ENCODE measurements at regions not wholly inside any gene's neighbourhood (a gene's known extent, or its start where the extent isn't known, plus 50 kb on each side); places are given as distances from the start of the nearest gene placed in this dataset.

DNA sequence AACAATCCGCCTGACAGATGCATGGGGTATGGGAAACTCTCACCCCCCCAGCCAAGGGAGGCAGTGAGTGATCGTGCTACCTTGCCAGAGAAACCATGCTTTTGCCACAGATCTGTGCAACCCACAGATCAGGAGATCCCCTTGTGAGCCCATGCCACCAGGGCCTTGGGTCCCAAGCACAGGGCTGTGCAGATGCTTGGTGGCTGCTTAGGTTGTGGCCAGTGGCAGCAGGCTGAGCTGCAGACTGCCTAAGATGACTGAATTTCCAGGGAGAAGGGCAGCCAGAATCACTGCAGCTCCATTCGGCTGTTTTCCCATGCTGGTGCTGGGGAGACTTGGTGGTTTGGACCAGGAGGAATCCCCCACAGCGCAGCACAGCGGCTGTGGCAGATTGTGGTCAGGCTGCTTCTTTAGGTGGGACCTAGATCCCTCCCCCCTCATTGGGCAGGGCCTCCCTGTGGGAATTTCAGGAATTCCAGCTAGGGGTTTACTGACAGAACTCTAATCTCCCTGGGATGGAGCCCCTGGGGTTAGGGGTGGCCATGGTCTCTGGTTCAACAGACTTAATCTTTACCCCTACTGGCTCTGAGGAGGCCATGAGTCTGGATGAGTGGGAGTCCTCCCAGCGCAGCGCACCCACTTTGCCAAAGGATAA lies 264.6 kb upstream of the DAAM1 start:
- H3K4me3 ChIP-seq, result no peak overlapping the region
- H3K4me1 ChIP-seq, result no peaks in the 10 kb centered on the region
- intact Hi-C loops (cut with DNase I), result no loop called here
- H3K36me3 ChIP-seq, result no peaks in the 10 kb centered on the region
- TF ChIP-seq, protein P1, sequence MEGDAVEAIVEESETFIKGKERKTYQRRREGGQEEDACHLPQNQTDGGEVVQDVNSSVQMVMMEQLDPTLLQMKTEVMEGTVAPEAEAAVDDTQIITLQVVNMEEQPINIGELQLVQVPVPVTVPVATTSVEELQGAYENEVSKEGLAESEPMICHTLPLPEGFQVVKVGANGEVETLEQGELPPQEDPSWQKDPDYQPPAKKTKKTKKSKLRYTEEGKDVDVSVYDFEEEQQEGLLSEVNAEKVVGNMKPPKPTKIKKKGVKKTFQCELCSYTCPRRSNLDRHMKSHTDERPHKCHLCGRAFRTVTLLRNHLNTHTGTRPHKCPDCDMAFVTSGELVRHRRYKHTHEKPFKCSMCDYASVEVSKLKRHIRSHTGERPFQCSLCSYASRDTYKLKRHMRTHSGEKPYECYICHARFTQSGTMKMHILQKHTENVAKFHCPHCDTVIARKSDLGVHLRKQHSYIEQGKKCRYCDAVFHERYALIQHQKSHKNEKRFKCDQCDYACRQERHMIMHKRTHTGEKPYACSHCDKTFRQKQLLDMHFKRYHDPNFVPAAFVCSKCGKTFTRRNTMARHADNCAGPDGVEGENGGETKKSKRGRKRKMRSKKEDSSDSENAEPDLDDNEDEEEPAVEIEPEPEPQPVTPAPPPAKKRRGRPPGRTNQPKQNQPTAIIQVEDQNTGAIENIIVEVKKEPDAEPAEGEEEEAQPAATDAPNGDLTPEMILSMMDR (IDR thresholded peaks at IDR 0.05), result no peak
- no peak for DNase-seq (ENCODE audit: low spot score in 2 of 2)
- H3K9me3 ChIP-seq, result peaks cover 0 to 3% of the 10 kb centered on the region in 2 donors
- no peak overlapping the region for H3K27ac ChIP-seq
- H3K27me3 ChIP-seq, result no peaks in the 10 kb centered on the region

DNA sequence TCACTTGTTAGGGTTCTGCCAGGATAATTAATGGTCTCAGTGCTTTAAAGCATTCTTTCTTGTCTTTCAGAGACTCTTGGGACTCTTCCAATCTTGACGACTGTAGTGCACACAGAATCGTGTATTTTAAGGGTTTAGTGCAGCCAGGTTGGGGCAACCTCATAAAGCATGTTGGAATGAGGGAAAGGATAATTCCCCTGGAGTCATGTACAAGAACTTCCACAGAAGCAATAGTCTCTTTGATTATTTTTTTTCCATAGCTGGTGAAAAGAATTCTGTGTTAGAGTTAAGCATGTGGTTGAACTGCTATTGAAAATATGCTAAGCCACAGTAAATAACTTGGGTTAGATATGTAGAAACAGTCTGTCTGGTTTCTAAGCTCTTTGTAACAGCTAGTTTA lies 246.8 kb upstream of the DAAM1 start:
- DNase-seq (ENCODE audit: low spot score in 2 of 2), result no peak
- H3K36me3 ChIP-seq, result no peaks in the 10 kb centered on the region
- intact Hi-C loops (cut with DNase I), result no loop called here

DNA sequence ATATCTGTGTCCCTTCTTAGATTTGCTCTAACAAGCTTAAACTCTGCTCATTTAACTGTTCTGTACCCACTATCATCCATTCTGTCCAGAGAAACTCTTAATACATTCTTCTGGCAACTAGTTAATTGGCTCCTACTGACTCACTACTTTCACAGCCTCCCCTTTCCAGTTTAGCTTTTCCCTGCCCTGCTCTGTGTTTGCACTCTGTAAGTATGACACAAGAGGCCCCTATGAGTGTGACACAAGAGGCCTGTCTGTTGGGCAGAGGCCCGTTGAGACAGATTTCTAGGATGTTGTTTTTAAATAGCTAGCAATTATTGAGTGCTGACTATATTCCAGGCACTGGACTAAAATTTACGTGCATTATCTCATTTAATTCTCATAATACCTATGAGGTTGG lies 246.0 kb upstream of the DAAM1 start:
- intact Hi-C loops (cut with DNase I), result no loop called here
- H3K9me3 ChIP-seq, result no peaks in the 10 kb centered on the region
- no peak overlapping the region for H3K4me3 ChIP-seq
- no peaks in the 10 kb centered on the region for H3K4me1 ChIP-seq
- TF ChIP-seq, protein P1 (IDR thresholded peaks at IDR 0.05), result no peak
- DNase-seq (ENCODE audit: low spot score in 2 of 2), result no peak
- no peaks in the 10 kb centered on the region for H3K36me3 ChIP-seq
- H3K27me3 ChIP-seq, result no peaks in the 10 kb centered on the region
- H3K27ac ChIP-seq, result no peak overlapping the region

More for the DNA sequence above, 246.8 kb upstream of the DAAM1 start:
- Histone ChIP-seq H3K27ac (no peak overlapping the region), H3K4me1 (no peaks in the 10 kb centered on the region), H3K27me3 (no peaks in the 10 kb centered on the region), H3K4me3 (no peak overlapping the region), H3K9me3 (no peaks in the 10 kb centered on the region)
- TF ChIP-seq, protein P1 (IDR thresholded peaks at IDR 0.05), result no peak

DNA sequence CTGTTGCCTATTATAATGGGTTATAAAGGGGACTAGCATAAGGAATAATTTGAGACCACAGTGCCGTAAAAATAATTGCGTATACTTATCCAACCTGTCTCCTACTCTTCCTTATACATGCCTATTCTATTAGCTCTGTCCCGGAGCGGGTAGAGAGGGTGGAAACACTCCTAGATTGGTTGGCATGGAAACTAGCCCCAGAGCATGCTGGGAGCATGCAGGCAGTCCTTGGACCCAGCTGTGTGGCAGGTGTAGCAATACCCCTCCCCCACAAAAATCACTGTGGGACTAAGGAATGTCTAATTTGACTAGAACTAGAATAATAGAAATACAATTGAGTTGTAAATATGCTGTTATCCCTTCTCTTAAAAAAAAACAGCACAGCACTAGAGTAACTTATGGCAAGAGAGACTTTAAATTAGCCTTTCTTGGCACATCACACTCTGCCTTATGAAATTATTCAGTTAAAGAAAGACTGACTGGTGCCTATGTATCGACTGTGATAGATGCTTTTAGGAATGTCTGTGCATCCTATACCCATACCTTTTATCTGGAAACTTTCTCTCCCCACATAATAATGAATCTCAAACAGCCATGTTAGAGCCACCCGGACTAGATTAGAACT lies 244.0 kb upstream of the DAAM1 start:
- intact Hi-C loops (cut with DNase I), result no loop called here
- Histone ChIP-seq H3K27ac (no peak overlapping the region), H3K36me3 (no peaks in the 10 kb centered on the region), H3K27me3 (no peaks in the 10 kb centered on the region), H3K4me1 (no peaks in the 10 kb centered on the region), H3K9me3 (no peaks in the 10 kb centered on the region), H3K4me3 (no peak overlapping the region)
- TF ChIP-seq, protein P1 (IDR thresholded peaks at IDR 0.05), result no peak
- no peak for DNase-seq (ENCODE audit: low spot score in 2 of 2)

DNA sequence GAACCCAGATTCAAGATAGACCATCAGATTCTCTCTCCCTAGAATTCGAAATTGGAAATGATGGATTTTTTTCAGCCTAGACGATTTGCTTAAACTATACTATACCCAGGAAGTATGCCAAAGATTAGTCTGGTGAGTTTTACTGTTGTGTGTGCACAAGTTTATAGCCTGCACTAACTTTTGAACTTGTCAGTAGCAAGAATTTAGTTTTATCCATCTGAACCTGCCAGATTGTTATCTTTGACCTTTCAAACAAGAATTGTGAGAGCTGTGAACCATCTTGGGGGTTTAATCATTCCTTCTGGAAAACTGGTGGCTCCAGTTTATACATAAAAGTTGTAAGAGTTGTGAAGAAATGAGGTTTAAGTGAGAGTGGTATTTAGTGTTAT lies 243.5 kb upstream of the DAAM1 start:
- Histone ChIP-seq H3K4me1 (no peaks in the 10 kb centered on the region), H3K27me3 (no peaks in the 10 kb centered on the region), H3K36me3 (no peaks in the 10 kb centered on the region), H3K27ac (no peak overlapping the region), H3K4me3 (no peak overlapping the region), H3K9me3 (peaks cover 0 to under 1% of the 10 kb centered on the region in 2 donors)
- intact Hi-C loops (cut with DNase I), result no loop called here
- no peak for DNase-seq (ENCODE audit: low spot score in 2 of 2)
- TF ChIP-seq, protein P1 (IDR thresholded peaks at IDR 0.05), result no peak
